GM18907 (cell line): ENCODE measurements at regions not wholly inside any gene's neighbourhood (a gene's known extent, or its start where the extent isn't known, plus 50 kb on each side); places are given as distances from the start of the nearest gene placed in this dataset.
"Not testable (repeated sequence)": the region's sequence is repeated elsewhere in the genome, so short reads cannot be mapped to it uniquely, and the experiment has no call there.

Experiments used
- ATAC-seq: cut with Tn5 transposase; IDR thresholded peaks from one replicate; pipeline ENCODE4 v1.9.1; 2021; ENCODE audit warnings: mild to moderate bottlenecking, moderate library complexity; ENCODE audit not compliant: unreplicated experiment

- ATAC-seq: no peak
Observed at GRCh38 chr11:106548406-106548805, 469.9 kb downstream of the GUCY1A2 start.

GRCh38 chr11:106551744-106552673 lies 466.3 kb downstream of the GUCY1A2 start:
- no peak for ATAC-seq

GRCh38 chr11:106552694-106553203 lies 465.5 kb downstream of the GUCY1A2 start:
- no peak for ATAC-seq

- no peak for ATAC-seq
Observed at GRCh38 chr11:106553304-106553703, 465.0 kb downstream of the GUCY1A2 start.

- not testable (repeated sequence) for ATAC-seq
Observed at GRCh38 chr11:106555566-106556250, 462.6 kb downstream of the GUCY1A2 start.

GRCh38 chr11:106565326-106565725 lies 452.9 kb downstream of the GUCY1A2 start:
- no peak for ATAC-seq

GRCh38 chr11:106568632-106569031 lies 449.6 kb downstream of the GUCY1A2 start:
- no peak for ATAC-seq

GRCh38 chr11:106577384-106577783 lies 440.9 kb downstream of the GUCY1A2 start:
- not testable (repeated sequence) for ATAC-seq

- ATAC-seq: no peak
Observed at GRCh38 chr11:106581399-106581798, 436.9 kb downstream of the GUCY1A2 start.

- no peak for ATAC-seq
Observed at GRCh38 chr11:106585061-106585460, 433.2 kb downstream of the GUCY1A2 start.

- no peak for ATAC-seq
Observed at GRCh38 chr11:106594751-106595351, 423.4 kb downstream of the GUCY1A2 start.

- no peak for ATAC-seq
Observed at GRCh38 chr11:106601684-106602297, 416.5 kb downstream of the GUCY1A2 start.

GRCh38 chr11:106608677-106609076 lies 409.6 kb downstream of the GUCY1A2 start:
- no peak for ATAC-seq

- ATAC-seq: no peak
Observed at GRCh38 chr11:106614262-106614661, 404.0 kb downstream of the GUCY1A2 start.

- ATAC-seq: no peak
Observed at GRCh38 chr11:106619320-106619990, 398.8 kb downstream of the GUCY1A2 start.

GRCh38 chr11:106621484-106621883 lies 396.8 kb downstream of the GUCY1A2 start:
- ATAC-seq: no peak
